HCT116 (cell line): ENCODE measurements at regions not wholly inside any gene's neighbourhood (a gene's known extent, or its start where the extent isn't known, plus 50 kb on each side); places are given as distances from the start of the nearest gene placed in this dataset.

Experiments
- ATAC-seq: fragments of 200-7000 bp; cut with Tn5 transposase; 2 replicates; pipeline ENCODE4 v1.9.1; 2020; ENCODE audit warnings: mild to moderate bottlenecking, moderate library complexity
- BruUV-seq: library from RNA; stranded (reverse); fragments of 400-500 nt; replicated peaks from 2 replicates; lab custom pipeline; 2021; lab: Mats Ljungman, UMichigan
- CTCF ChIA-PET: fragments of 300-600 bp; sonication (Branson Sonifier 250); formaldehyde crosslinking; loops from one replicate; lab custom pipeline; 2021; ENCODE audit warnings: antibody characterized with exemption; lab: Charles Lee
- POLR2A ChIA-PET: fragments of 300-600, 350-600 bp; sonication (Branson Sonifier 250); formaldehyde crosslinking; loops from one replicate; lab custom pipeline; 2021; ENCODE audit warnings: antibody characterized with exemption; lab: Charles Lee
- RAD21 ChIA-PET, 2 experiments: fragments of 300-600 bp; sonication (Branson Sonifier 250); formaldehyde crosslinking; loops; one replicate each; lab custom pipeline; 2023; ENCODE audit warnings: low total read pairs in 2 of 2; ENCODE audit not compliant: uncharacterized antibody in 2 of 2, unreplicated experiment in 2 of 2, low non-redundant PET in 1 of 2; lab: Charles Lee
- DNase-seq: peaks from one replicate; pipeline ENCODE4 v3.0.0-alpha.2; 2010; ENCODE audit warnings: low read depth, low spot score
- H2AFZ ChIP-seq: fragments of 200-600 bp; shearing (Covaris generic), sonication (generic); 2 replicates; pipeline ENCODE4 v1.6.1; 2017; ENCODE audit warnings: low read depth, mixed run types, mixed read lengths, antibody characterized with exemption, low read length; ENCODE audit not compliant: poor library complexity, severe bottlenecking
- H3K27ac ChIP-seq: 2 replicates; pipeline ENCODE4 v1.5.1; 2012; ENCODE audit warnings: low read depth, low read length
- H3K27me3 ChIP-seq: fragments of 200-600 bp; sonication (generic); 2 replicates; pipeline ENCODE4 v1.6.1; 2016; ENCODE audit warnings: mixed run types, low read length, mixed read lengths; ENCODE audit not compliant: insufficient read depth
- H3K36me3 ChIP-seq, 2 experiments: fragments of 200-500 bp in 1 of 2; fragments of 200-600 bp in 1 of 2; sonication (Bioruptor generic) in 1 of 2; sonication (generic) in 1 of 2; 2 replicates each; pipeline versions ENCODE4 v1.5.1 to v1.6.1; 2014 to 2016; ENCODE audit warnings: low read length in 2 of 2, inconsistent platforms in 1 of 2, mixed read lengths in 1 of 2, mixed run types in 1 of 2; ENCODE audit not compliant: insufficient read depth in 2 of 2, control insufficient read depth in 1 of 2
- H3K4me1 ChIP-seq, 2 experiments: fragments of 200-600 bp in 1 of 2; sonication (generic) in 1 of 2; 2 replicates each; pipeline versions ENCODE4 v1.5.1 to v1.6.1; 2012 to 2017; ENCODE audit warnings: low read length in 2 of 2, inconsistent platforms in 1 of 2, mild to moderate bottlenecking in 1 of 2, mixed read lengths in 1 of 2, mixed run types in 1 of 2, moderate library complexity in 1 of 2; ENCODE audit not compliant: insufficient read depth in 2 of 2, control insufficient read depth in 1 of 2
- H3K4me2 ChIP-seq: fragments of 200-600 bp; sonication (generic); 2 replicates; pipeline ENCODE4 v1.6.1; 2017; ENCODE audit warnings: mixed run types, low read length, mixed read lengths
- H3K4me3 ChIP-seq, 2 experiments: fragments of 200-600 bp in 1 of 2; sonication (generic) in 1 of 2; replicated peaks in 1 of 2; 2 replicates each; pipeline ENCODE4 v1.5.1; 2011 to 2016; ENCODE audit warnings: low read length in 2 of 2, control low read depth in 1 of 2, low read depth in 1 of 2, mild to moderate bottlenecking in 1 of 2, mixed read lengths in 1 of 2, mixed run types in 1 of 2
- H3K79me2 ChIP-seq: fragments of 200-600 bp; sonication (generic); 2 replicates; pipeline ENCODE4 v1.6.1; 2017; ENCODE audit warnings: mild to moderate bottlenecking, mixed run types, low read length, moderate library complexity, mixed read lengths; ENCODE audit not compliant: insufficient read depth
- H3K9ac ChIP-seq: fragments of 200-600 bp; sonication (generic); 2 replicates; pipeline ENCODE4 v1.6.1; 2016; ENCODE audit warnings: low read length, mixed read lengths
- H3K9me2 ChIP-seq: fragments of 200-600 bp; sonication (generic), shearing (Covaris generic); 2 replicates; pipeline ENCODE4 v1.6.1; 2017; ENCODE audit warnings: mixed run types, mild to moderate bottlenecking, moderate library complexity; ENCODE audit not compliant: insufficient read depth
- H3K9me3 ChIP-seq, 2 experiments: fragments of 200-500 bp in 1 of 2; fragments of 200-600 bp in 1 of 2; sonication (Bioruptor generic) in 1 of 2; sonication (generic) in 1 of 2; 2 replicates each; pipeline ENCODE4 v1.6.1; 2014 to 2017; ENCODE audit warnings: low read length in 2 of 2, mixed read lengths in 2 of 2, inconsistent platforms in 1 of 2, low read depth in 1 of 2, mild to moderate bottlenecking in 1 of 2, mixed run types in 1 of 2, moderate library complexity in 1 of 2; ENCODE audit not compliant: control insufficient read depth in 1 of 2, insufficient read depth in 1 of 2
- H4K20me1 ChIP-seq: fragments of 200-600 bp; sonication (generic), shearing (Covaris generic); 2 replicates; pipeline ENCODE4 v1.6.1; 2017; ENCODE audit warnings: mixed run types, mild to moderate bottlenecking, moderate library complexity; ENCODE audit not compliant: insufficient read depth
- CEBPB ChIP-seq: IDR thresholded peaks from 2 replicates; pipeline ENCODE4 v1.6.1; 2012; ENCODE audit warnings: low read depth
- EGR1 ChIP-seq: IDR thresholded peaks from 2 replicates; pipeline ENCODE4 v1.6.1; 2012; ENCODE audit warnings: low read depth
- EZH2 ChIP-seq: fragments of 200-600 bp; sonication (generic); IDR thresholded peaks from 2 replicates; pipeline ENCODE4 v1.6.1; 2017; ENCODE audit warnings: antibody characterized with exemption, mixed run types
- RAD21 ChIP-seq: IDR thresholded peaks from 2 replicates; pipeline ENCODE4 v1.6.1; 2012; ENCODE audit warnings: low read depth, mild to moderate bottlenecking
- intact Hi-C: fragments of 100-400 bp; cut with micrococcal nuclease; formaldehyde crosslinking; loops from 2 replicates; pipeline ENCODE4 v1.10.0; 2022
- TF ChIP-seq, protein P1 (sequence below): IDR thresholded peaks from 2 replicates; pipeline ENCODE4 v1.6.1; 2011; ENCODE audit warnings: mild to moderate bottlenecking, low read length, moderate library complexity; ENCODE audit not compliant: insufficient replicate concordance; ENCODE audit errors: extremely low read depth
- TF ChIP-seq, protein P2 (sequence below), 3 experiments: fragments of 200-600 bp in 1 of 3; sonication (generic) in 1 of 3; IDR thresholded peaks in 2 of 3; conservative IDR thresholded peaks in 1 of 3; 2 replicates each; pipeline ENCODE4 v1.5.1; 2012 to 2017; ENCODE audit warnings: low read depth in 2 of 3, low read length in 2 of 3, antibody characterized with exemption in 1 of 3, borderline replicate concordance in 1 of 3, control low read depth in 1 of 3, mild to moderate bottlenecking in 1 of 3, mixed read lengths in 1 of 3, mixed run types in 1 of 3, moderate library complexity in 1 of 3; ENCODE audit not compliant: insufficient read depth in 1 of 3

DNA sequence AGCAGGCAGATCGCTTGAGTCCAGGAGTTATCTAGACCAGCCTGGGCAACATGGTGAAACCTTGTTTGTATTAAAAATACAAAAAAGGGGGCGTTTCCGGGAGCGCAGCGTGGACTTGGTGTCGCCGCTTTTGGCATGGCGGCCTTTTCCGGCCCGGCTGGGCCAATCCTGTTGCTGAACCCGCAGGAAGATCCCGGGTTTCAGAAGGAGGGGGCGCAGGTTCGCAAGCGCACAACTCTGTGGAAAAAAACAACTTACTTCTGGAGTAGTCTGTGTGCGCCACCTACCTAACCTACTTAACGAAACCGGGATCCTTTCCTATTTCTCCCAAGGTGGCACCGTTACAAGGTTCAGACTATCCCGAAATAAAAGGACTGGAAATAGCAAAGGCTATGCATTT is 198.6 kb downstream of the MSX2 start (continued):
- TF ChIP-seq, protein P1, sequence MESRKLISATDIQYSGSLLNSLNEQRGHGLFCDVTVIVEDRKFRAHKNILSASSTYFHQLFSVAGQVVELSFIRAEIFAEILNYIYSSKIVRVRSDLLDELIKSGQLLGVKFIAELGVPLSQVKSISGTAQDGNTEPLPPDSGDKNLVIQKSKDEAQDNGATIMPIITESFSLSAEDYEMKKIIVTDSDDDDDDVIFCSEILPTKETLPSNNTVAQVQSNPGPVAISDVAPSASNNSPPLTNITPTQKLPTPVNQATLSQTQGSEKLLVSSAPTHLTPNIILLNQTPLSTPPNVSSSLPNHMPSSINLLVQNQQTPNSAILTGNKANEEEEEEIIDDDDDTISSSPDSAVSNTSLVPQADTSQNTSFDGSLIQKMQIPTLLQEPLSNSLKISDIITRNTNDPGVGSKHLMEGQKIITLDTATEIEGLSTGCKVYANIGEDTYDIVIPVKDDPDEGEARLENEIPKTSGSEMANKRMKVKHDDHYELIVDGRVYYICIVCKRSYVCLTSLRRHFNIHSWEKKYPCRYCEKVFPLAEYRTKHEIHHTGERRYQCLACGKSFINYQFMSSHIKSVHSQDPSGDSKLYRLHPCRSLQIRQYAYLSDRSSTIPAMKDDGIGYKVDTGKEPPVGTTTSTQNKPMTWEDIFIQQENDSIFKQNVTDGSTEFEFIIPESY = no peak

DNA sequence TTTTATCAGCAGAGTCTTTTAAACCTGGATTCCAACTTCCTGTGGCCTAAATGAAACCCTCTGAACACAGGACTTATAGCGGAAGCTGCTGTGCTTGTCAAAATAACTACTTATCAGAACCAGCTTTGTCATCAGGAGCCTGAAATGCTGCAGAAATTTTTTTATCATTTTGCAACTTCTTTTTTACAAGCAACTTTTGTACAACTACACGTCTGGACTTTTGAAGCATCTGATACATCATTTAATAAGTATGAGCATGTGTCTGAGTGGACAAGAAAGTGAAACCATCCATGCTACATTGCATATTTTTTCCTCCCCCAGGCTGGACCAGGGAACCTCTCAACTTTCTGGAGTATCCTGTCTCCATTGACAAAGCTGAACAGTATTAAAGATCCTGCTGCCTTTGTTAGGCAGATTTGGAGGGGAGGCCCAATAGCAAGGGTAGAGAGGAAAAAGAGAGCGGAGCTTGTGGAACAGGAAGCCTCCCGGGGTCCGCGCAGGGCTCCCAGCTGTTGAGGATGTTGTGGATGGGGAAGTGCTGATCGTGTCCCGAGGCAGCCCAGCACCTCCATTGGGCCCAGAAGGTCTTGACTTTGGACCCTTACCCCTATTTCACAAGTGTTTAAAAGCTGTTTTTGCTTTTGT is 196.6 kb downstream of the MSX2 start:
- Histone ChIP-seq H3K4me3 (no peak overlapping the region), H3K9me2 (no peaks in the 10 kb centered on the region), H2AFZ (no peak overlapping the region), H3K79me2 (no peaks in the 10 kb centered on the region), H3K27me3 (no peaks in the 10 kb centered on the region), H3K9ac (no peak overlapping the region), H3K4me1 (no peaks in the 10 kb centered on the region; a peak in 2 of 4 replicates), H3K27ac (no peak overlapping the region), H4K20me1 (no peaks in the 10 kb centered on the region), H3K9me3 (no peaks in the 10 kb centered on the region), H3K4me2 (no peak overlapping the region), H3K36me3 (no peaks in the 10 kb centered on the region)
- ChIA-PET POLR2A (no interaction called here), RAD21 (no interaction called here), CTCF (no interaction called here)
- intact Hi-C loops = no loop called here
- DNase-seq (no peak), ATAC-seq (no peak)
- TF ChIP-seq, protein P2, sequence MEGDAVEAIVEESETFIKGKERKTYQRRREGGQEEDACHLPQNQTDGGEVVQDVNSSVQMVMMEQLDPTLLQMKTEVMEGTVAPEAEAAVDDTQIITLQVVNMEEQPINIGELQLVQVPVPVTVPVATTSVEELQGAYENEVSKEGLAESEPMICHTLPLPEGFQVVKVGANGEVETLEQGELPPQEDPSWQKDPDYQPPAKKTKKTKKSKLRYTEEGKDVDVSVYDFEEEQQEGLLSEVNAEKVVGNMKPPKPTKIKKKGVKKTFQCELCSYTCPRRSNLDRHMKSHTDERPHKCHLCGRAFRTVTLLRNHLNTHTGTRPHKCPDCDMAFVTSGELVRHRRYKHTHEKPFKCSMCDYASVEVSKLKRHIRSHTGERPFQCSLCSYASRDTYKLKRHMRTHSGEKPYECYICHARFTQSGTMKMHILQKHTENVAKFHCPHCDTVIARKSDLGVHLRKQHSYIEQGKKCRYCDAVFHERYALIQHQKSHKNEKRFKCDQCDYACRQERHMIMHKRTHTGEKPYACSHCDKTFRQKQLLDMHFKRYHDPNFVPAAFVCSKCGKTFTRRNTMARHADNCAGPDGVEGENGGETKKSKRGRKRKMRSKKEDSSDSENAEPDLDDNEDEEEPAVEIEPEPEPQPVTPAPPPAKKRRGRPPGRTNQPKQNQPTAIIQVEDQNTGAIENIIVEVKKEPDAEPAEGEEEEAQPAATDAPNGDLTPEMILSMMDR (IDR thresholded peaks at IDR 0.05 in 2 of 3, conservative IDR thresholded peaks at IDR 0.05 in 1 of 3; ENCODE audit: borderline replicate concordance in 1 of 3, insufficient read depth in 1 of 3, low read depth in 2 of 3, low read length in 2 of 3) = no peak
- TF ChIP-seq EZH2 (no peak), RAD21 (no peak), EGR1 (no peak), CEBPB (no peak)
- BruUV-seq = no TSS peak
